ENCODE measurements at regions not wholly inside any gene's neighbourhood (a gene's known extent, or its start where the extent isn't known, plus 50 kb on each side); places are given as distances from the start of the nearest gene placed in this dataset.

GRCh38 chr2:5538772-5539171 is 153.4 kb upstream of the SOX11 start:
- FAIRE-seq (no peak), ATAC-seq (no peak), DNase-seq (ENCODE audit: low spot score) (no peak)
- Histone ChIP-seq H3K4me1 (ENCODE audit: insufficient read depth, low read length) (no peaks in the 10 kb centered on the region), H3K4me2 (ENCODE audit: low read depth, low read length) (no peak overlapping the region), H3K27me3 (ENCODE audit: control insufficient read depth in 1 of 2, insufficient read depth in 2 of 2, low read length in 2 of 2) (no peaks in the 10 kb centered on the region), H4K20me1 (ENCODE audit: insufficient read depth, low read length) (no peaks in the 10 kb centered on the region), H3K4me3 (replicated peaks in 1 of 3; ENCODE audit: insufficient read depth in 1 of 3, low read depth in 2 of 3, low read length in 3 of 3) (no peak overlapping the region), H2AFZ (ENCODE audit: low read length) (no peak overlapping the region), H3K36me3 (replicated peaks in 1 of 2; ENCODE audit: control insufficient read depth in 1 of 2, insufficient read depth in 2 of 2, low read length in 2 of 2) (no peaks in the 10 kb centered on the region), H3K9ac (ENCODE audit: insufficient read depth, low read depth, low read length) (no peak overlapping the region), H3K79me2 (ENCODE audit: insufficient read depth, low read length) (no peaks in the 10 kb centered on the region), H3K27ac (ENCODE audit: extremely low read length, insufficient read depth, low read length) (no peak overlapping the region), H3K9me3 (ENCODE audit: low read length) (peaks cover 18% of the 10 kb centered on the region)
- in situ Hi-C loops (cut with HindIII; ENCODE audit: extremely low pct_ligation_motif_present, low pct_unique_long_range_greater_than_20kb): no loop called here
- ChIA-PET CTCF (ENCODE audit: low intra/inter-chr PET ratio, low total read pairs) (no interaction called here), POLR2A (no interaction called here)
- no TSS peak for BruUV-seq (replicated peaks)
- 47% methylated on average over 8 of the region's 8 CpGs for WGBS (ENCODE audit: low lambda C conversion rate)
- intact Hi-C loops (cut with micrococcal nuclease; ENCODE audit: unreplicated experiment): no loop called here
- TF ChIP-seq KAT8 (CRISPR knock-in tag; IDR thresholded peaks at IDR 0.05) (no peak), ZNF816 (CRISPR knock-in tag; IDR thresholded peaks at IDR 0.05; ENCODE audit: borderline replicate concordance) (no peak), PPARG (CRISPR knock-in tag; conservative IDR thresholded peaks at IDR 0.05) (no peak), ARID4A (CRISPR knock-in tag; IDR thresholded peaks at IDR 0.05; ENCODE audit: borderline replicate concordance) (no peak), SP5 (CRISPR knock-in tag; IDR thresholded peaks at IDR 0.05; ENCODE audit: borderline replicate concordance, low read depth) (no peak), ZNF768 (CRISPR knock-in tag; IDR thresholded peaks at IDR 0.05) (no peak), ZNF225 (CRISPR knock-in tag; IDR thresholded peaks at IDR 0.05) (no peak), ZZZ3 (CRISPR knock-in tag; IDR thresholded peaks at IDR 0.05; ENCODE audit: borderline replicate concordance) (no peak), STAG1 (CRISPR knock-in tag; IDR thresholded peaks at IDR 0.05) (no peak), EED (CRISPR knock-in tag; IDR thresholded peaks at IDR 0.05) (no peak), ZNF562 (CRISPR knock-in tag; IDR thresholded peaks at IDR 0.05; ENCODE audit: borderline replicate concordance) (no peak), ZNF382 (CRISPR knock-in tag; IDR thresholded peaks at IDR 0.05; ENCODE audit: borderline replicate concordance) (no peak), LCORL (IDR thresholded peaks at IDR 0.05) (no peak), LCORL (CRISPR knock-in tag; IDR thresholded peaks at IDR 0.05) (no peak)
- TF ChIP-seq, protein P1, sequence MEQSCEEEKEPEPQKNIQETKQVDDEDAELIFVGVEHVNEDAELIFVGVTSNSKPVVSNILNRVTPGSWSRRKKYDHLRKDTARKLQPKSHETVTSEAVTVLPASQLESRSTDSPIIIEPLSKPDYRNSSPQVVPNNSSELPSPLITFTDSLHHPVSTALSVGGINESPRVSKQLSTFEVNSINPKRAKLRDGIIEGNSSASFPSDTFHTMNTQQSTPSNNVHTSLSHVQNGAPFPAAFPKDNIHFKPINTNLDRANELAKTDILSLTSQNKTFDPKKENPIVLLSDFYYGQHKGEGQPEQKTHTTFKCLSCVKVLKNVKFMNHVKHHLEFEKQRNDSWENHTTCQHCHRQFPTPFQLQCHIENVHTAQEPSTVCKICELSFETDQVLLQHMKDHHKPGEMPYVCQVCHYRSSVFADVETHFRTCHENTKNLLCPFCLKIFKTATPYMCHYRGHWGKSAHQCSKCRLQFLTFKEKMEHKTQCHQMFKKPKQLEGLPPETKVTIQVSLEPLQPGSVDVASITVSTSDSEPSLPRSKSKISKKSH (CRISPR knock-in tag; IDR thresholded peaks at IDR 0.05; ENCODE audit: borderline replicate concordance): no peak
